22Rv1 (cell line): ENCODE measurements at regions not wholly inside any gene's neighbourhood (a gene's known extent, or its start where the extent isn't known, plus 50 kb on each side); places are given as distances from the start of the nearest gene placed in this dataset.

ENCODE experiments used
- H3K27ac ChIP-seq: fragments of 450-650 bp; 2 replicates; pipeline ENCODE4 v1.5.1; 2017
- ZFX ChIP-seq: fragments of 450-650 bp; IDR thresholded peaks from 2 replicates; pipeline ENCODE4 v1.6.1; 2017; ENCODE audit warnings: antibody characterized with exemption, borderline replicate concordance
- TF ChIP-seq, protein P1 (sequence below): fragments of 450-650 bp; IDR thresholded peaks from 2 replicates; pipeline ENCODE4 v1.5.1; 2017; ENCODE audit warnings: mild to moderate bottlenecking

DNA sequence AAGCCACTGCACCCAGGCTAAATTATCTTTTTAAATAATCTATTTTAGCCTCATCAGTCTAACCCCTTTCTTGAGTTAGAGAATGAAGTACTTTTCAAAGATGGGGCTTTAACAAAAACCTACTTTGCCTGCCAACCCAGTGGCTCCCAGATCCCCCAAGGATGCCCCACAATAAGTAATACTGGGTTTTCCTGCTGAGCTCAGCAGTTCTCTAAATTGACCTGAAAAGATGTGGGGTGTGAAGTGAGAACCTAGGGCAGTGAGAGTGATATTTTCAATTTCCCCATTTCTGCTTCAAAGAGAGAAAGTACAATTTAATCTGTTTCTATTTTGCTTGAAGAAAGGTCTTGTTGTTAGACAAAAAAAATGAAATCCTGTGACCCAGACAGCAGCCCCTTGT, 318.5 kb upstream of the UMPS start:
- TF ChIP-seq ZFX = no peak
- TF ChIP-seq, protein P1, sequence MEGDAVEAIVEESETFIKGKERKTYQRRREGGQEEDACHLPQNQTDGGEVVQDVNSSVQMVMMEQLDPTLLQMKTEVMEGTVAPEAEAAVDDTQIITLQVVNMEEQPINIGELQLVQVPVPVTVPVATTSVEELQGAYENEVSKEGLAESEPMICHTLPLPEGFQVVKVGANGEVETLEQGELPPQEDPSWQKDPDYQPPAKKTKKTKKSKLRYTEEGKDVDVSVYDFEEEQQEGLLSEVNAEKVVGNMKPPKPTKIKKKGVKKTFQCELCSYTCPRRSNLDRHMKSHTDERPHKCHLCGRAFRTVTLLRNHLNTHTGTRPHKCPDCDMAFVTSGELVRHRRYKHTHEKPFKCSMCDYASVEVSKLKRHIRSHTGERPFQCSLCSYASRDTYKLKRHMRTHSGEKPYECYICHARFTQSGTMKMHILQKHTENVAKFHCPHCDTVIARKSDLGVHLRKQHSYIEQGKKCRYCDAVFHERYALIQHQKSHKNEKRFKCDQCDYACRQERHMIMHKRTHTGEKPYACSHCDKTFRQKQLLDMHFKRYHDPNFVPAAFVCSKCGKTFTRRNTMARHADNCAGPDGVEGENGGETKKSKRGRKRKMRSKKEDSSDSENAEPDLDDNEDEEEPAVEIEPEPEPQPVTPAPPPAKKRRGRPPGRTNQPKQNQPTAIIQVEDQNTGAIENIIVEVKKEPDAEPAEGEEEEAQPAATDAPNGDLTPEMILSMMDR = no peak
- H3K27ac ChIP-seq = no peak overlapping the region

DNA sequence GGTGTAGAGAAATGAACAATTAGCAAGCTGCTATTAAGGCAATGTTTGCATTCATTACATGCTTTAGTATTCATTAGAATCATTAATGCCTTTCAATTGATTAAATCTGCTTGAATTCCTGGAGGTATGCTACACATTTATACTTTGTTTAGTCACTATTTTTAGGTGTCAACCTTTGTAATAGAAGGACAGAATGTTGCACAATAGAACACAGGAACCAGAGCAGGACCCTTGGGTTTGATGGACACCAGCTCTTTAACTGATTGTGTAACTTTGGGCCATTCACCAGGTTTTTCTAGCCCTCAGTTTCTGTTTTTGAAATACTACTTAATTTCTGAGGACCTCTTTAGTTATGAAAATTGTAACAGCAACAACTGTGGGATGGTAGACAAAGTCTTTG, 317.6 kb upstream of the UMPS start:
- no peak overlapping the region for H3K27ac ChIP-seq
- no peak for TF ChIP-seq ZFX
- TF ChIP-seq, protein P1 = no peak

DNA sequence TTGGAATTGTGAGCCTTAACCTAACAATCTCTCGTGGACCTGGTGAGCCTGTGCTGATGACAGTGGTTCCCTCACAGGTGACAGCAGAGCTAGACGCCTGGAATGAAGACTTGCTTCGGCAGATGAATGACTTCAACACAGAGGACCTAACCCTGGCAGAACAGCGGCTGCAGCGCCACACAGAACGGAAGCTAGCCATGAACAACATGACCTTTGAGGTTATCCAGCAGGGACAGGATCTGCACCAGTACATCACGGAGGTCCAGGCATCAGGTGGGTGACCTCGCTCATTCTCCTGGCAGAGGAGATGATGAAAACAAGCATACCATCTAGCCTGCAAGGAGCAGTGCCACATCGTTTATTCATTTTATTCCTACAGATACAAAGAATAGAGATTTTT, 316.9 kb upstream of the UMPS start:
- TF ChIP-seq, protein P1 = no peak
- no peak for TF ChIP-seq ZFX
- no peak overlapping the region for H3K27ac ChIP-seq

DNA sequence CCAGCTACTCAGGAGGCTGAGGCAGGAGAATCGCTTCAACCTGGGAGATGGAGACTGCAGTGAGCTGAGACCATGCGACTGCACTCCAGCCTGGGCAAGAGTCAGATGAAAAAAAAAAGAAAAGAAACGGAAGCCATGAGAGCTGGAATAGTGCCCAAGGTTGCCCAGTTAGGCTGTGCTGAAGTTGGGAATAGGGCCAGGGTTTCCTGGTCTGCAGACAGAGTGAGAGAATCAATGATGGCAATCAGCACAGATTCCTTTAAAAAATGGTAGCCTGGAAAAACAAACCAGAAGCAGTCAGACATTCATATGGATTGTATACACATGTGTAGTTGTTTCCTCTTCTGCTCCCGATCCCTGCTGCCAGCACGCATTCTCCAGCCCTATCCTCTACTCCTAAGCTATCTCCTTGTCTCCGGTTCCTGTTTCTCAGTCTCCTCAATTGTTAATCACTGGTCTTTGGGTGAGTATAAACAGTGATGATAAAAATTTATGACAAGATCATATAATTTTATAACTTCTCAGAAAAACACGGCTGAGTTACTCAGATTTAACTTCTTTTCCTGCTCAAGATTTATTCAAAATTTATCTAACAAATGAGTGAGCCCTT, 316.2 kb upstream of the UMPS start:
- no peak overlapping the region for H3K27ac ChIP-seq
- TF ChIP-seq, protein P1 = no peak
- no peak for TF ChIP-seq ZFX

DNA sequence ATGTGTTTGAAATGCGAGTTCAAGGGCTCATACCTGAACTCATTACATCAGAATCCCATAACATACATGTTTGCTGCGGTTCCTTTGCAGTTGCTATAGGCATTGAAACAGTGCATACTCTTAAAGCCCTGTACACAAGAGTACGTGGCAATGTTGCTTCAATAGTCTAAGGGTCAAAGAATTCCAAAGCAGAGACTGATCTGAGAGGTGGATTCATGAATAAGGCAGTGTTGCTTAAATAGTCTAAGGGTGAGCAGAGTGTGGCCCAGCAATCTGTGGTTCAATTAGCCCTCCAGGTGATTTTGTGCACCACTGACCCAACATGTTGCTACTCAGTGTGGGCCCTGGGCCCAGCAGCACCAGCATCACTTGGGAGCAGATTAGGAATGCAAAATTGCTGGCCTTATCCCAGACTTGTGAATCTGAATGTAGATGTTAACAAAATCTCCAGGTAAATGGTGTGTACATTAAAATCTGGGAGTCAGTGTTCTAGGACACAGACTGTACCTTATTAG, 314.7 kb upstream of the UMPS start:
- H3K27ac ChIP-seq = no peak overlapping the region
- TF ChIP-seq ZFX = no peak
- TF ChIP-seq, protein P1 = no peak

DNA sequence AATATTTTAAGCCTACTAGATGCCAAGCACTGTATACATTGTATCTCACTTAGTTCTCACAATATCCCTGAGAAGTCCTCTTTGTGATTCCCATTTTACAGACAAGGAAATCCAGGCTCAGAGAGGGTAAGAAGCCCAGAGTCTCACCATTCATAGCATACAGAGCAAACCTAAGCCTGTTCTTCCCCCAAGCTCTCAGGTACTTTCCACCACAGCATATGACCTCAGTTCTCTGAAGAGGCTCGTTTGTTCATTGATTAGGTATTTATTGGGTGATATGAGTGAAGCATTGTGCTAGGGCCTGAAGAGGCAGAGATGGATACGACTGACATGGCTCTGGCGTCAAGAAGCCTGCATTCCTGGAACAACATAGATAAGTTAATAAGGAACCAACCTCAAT, 310.9 kb upstream of the UMPS start:
- no peak overlapping the region for H3K27ac ChIP-seq
- no peak for TF ChIP-seq ZFX
- TF ChIP-seq, protein P1 = no peak

DNA sequence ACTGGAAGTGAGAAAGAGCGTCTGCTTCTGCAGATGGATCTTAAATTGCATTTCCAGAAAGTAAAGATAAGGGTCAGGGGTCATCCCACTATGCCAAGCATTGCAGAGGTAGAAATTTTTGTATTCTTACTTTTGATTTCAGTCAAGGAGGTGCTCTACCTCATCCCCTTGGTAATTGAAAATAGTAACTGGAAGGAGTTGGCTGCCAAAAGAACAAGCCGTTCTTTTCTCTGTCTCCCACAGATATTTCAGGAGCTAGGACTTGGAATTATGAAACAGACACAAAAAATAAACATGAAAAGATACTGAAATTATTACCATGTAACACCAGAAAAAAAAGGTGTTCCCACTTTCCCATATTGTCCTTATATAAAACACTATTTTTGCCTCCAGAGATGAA, 309.9 kb upstream of the UMPS start:
- no peak overlapping the region for H3K27ac ChIP-seq
- no peak for TF ChIP-seq ZFX
- TF ChIP-seq, protein P1 = no peak
